Peyer's patch (tissue), 4 donors: ENCODE measurements at regions not wholly inside any gene's neighbourhood (a gene's known extent, or its start where the extent isn't known, plus 50 kb on each side); places are given as distances from the start of the nearest gene placed in this dataset.

Source experiments
- DNase-seq, 3 donors: peaks; one replicate each; pipeline ENCODE4 v3.0.0-alpha.2; 2017 to 2019
- H3K27ac ChIP-seq, 4 donors: fragments of 200-600 bp; sonication (generic); one replicate each; pipeline ENCODE4 v1.5.1; 2016 to 2019
- H3K27me3 ChIP-seq, 2 donors: fragments of 200-600 bp; sonication (generic); one replicate each; pipeline ENCODE4 v1.5.1; 2019
- H3K36me3 ChIP-seq, 3 donors: fragments of 200-600 bp; sonication (generic); one replicate each; pipeline ENCODE4 v1.5.1; 2016 to 2019
- H3K4me1 ChIP-seq, 4 donors: fragments of 200-600 bp; sonication (generic); one replicate each; pipeline ENCODE4 v1.5.1; 2016 to 2019
- H3K4me3 ChIP-seq, 4 donors: fragments of 200-600 bp; sonication (generic); 1 replicate in 3 of 4; 2 replicates in 1 of 4; pipeline ENCODE4 v1.5.1; 2016 to 2019; ENCODE audit warnings: mild to moderate bottlenecking in 1 of 4
- H3K9me3 ChIP-seq, 4 donors: fragments of 200-600 bp; sonication (generic); one replicate each; pipeline ENCODE4 v1.5.1; 2016 to 2019; ENCODE audit warnings: mild to moderate bottlenecking in 1 of 4
- POLR2A ChIP-seq, 2 donors: fragments of 450-650 bp; IDR thresholded peaks; one replicate each; pipeline ENCODE4 v1.5.1; 2017; ENCODE audit warnings: antibody characterized with exemption in 2 of 2, mild to moderate bottlenecking in 2 of 2, moderate library complexity in 2 of 2
- TF ChIP-seq, protein P1 (sequence below), 6 experiments: fragments of 450-650 bp in 4 of 6; fragments of 200-600 bp in 2 of 6; sonication (generic) in 1 of 6; IDR thresholded peaks; one replicate each; pipeline ENCODE4 v1.5.1; 2017 to 2019; ENCODE audit warnings: antibody characterized with exemption in 6 of 6, mild to moderate bottlenecking in 3 of 6, moderate library complexity in 1 of 6

DNA sequence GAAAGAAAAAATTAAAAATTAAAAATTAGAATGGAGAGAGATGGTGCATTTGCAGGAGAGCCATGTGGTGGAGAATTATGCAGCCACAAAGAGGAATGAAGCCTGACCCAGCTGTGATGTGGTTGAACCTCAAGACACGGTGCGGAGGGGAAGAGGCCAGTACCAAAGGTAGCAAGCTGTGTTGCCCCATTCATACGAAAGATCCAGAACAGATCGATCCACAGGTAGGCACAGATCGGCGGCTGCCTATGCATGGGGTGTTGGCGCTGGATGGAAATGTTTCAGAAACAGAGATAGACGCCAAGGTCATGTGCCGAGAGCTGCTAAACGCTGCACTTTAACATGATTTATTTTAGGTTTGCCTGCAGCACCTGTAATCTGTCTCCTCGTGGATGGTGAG lies 992.3 kb downstream of the BRD1 start:
- TF ChIP-seq POLR2A (IDR thresholded peaks at IDR 0.05) = no peak
- no peak for DNase-seq
- no peak overlapping the region for H3K4me3 ChIP-seq
- no peaks in the 10 kb centered on the region for H3K27me3 ChIP-seq
- H3K36me3 ChIP-seq = no peaks in the 10 kb centered on the region
- no peaks in the 10 kb centered on the region for H3K4me1 ChIP-seq
- no peaks in the 10 kb centered on the region for H3K9me3 ChIP-seq
- H3K27ac ChIP-seq = no peak overlapping the region

DNA sequence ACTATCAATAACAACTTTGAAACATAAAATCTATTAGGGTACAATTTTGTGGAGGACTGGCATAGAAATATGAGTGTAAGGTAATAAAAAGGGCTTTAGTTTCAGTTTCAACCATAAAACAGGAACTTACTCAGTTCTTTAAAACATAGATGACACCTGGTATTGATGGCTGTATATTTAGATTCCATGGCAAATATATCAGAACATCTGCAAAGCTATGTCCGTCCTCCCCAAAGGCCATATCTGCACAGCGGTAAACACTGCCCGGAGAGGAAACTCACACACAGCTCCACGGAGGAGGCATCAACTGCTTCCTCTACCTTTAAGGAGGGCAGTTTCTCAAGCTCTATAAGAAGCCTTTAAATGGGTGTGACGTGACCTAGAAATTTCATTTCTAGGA lies 993.3 kb downstream of the BRD1 start:
- Histone ChIP-seq H3K4me1 (no peaks in the 10 kb centered on the region), H3K9me3 (no peaks in the 10 kb centered on the region), H3K4me3 (no peak overlapping the region), H3K27me3 (no peaks in the 10 kb centered on the region), H3K27ac (no peak overlapping the region), H3K36me3 (no peaks in the 10 kb centered on the region)
- TF ChIP-seq POLR2A (IDR thresholded peaks at IDR 0.05) = no peak
- TF ChIP-seq, protein P1, sequence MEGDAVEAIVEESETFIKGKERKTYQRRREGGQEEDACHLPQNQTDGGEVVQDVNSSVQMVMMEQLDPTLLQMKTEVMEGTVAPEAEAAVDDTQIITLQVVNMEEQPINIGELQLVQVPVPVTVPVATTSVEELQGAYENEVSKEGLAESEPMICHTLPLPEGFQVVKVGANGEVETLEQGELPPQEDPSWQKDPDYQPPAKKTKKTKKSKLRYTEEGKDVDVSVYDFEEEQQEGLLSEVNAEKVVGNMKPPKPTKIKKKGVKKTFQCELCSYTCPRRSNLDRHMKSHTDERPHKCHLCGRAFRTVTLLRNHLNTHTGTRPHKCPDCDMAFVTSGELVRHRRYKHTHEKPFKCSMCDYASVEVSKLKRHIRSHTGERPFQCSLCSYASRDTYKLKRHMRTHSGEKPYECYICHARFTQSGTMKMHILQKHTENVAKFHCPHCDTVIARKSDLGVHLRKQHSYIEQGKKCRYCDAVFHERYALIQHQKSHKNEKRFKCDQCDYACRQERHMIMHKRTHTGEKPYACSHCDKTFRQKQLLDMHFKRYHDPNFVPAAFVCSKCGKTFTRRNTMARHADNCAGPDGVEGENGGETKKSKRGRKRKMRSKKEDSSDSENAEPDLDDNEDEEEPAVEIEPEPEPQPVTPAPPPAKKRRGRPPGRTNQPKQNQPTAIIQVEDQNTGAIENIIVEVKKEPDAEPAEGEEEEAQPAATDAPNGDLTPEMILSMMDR (IDR thresholded peaks at IDR 0.05) = no peak
- DNase-seq = no peak

DNA sequence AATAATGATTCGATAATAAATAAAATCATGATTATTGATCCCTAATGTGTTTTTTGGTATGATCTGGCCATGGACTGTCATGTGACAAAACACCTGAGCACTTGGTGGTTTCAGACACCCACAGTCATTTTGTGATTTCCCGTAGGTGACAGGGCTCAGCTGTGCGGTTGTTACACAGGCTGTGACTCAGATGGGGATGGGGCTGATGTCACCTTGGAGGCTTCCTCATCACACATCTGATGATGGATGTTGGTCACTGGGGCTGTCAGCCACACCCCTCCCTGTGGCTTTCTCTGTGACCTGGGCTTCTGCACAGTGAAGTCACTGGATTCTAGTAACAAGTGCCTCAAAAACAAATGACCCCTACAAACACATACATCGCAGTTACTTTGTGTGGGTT lies 995.1 kb downstream of the BRD1 start:
- Histone ChIP-seq H3K27me3 (no peaks in the 10 kb centered on the region), H3K4me1 (no peaks in the 10 kb centered on the region), H3K9me3 (no peaks in the 10 kb centered on the region), H3K36me3 (no peaks in the 10 kb centered on the region), H3K4me3 (no peak overlapping the region), H3K27ac (no peak overlapping the region)
- TF ChIP-seq POLR2A (IDR thresholded peaks at IDR 0.05) = no peak
- TF ChIP-seq, protein P1 (IDR thresholded peaks at IDR 0.05) = no peak
- DNase-seq = no peak

DNA sequence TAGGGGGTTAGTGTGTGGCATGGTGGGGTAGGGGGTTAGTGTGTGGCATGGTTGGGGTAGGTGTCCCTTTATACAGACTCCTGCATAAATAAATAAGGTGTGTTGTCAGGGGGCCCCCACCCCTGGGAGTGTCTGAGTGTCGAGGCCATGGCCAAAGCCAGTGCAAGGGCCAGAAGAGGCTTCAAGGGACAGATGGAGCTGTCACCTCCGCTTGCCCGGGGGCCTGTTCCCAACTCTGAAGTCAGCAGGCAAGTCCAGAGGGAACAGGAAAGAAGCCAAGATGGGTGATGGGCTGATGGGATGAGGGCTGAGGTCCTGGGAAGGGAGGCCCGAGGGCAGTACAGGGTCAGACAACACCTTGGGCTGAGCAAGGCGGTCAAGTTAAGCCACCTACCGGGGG lies 997.8 kb downstream of the BRD1 start:
- H3K36me3 ChIP-seq = no peaks in the 10 kb centered on the region
- DNase-seq = no peak
- no peaks in the 10 kb centered on the region for H3K27me3 ChIP-seq
- H3K4me3 ChIP-seq = no peak overlapping the region
- no peak for TF ChIP-seq POLR2A (IDR thresholded peaks at IDR 0.05)
- TF ChIP-seq, protein P1 (IDR thresholded peaks at IDR 0.05) = no peak
- H3K9me3 ChIP-seq = no peaks in the 10 kb centered on the region
- no peaks in the 10 kb centered on the region for H3K4me1 ChIP-seq
- H3K27ac ChIP-seq = no peak overlapping the region

DNA sequence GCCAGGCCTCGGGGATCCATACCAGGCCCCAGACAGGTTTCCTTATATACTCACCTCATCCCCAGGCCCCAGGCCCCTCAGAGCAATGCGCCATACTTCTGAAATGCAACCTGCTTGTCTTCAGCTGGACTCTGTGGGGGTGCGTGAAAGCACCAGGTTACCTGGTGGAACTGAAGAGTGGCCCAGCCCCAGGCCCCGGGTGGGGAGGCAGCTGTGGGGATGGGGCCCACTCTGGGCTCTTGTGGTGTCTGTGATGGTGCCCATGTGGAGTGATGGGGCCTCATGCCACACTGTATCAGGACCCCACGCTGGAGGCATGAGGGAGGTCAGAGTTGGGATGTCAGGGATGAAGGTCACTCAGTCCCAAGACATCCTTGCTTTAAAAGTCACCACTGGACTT lies 999.0 kb downstream of the BRD1 start:
- Histone ChIP-seq H3K9me3 (no peaks in the 10 kb centered on the region), H3K27ac (no peak overlapping the region), H3K4me3 (no peak overlapping the region), H3K27me3 (no peaks in the 10 kb centered on the region), H3K4me1 (no peaks in the 10 kb centered on the region), H3K36me3 (no peaks in the 10 kb centered on the region)
- peak in 2 of 3 donors; percentile 18 to 32 for DNase-seq
- no peak for TF ChIP-seq POLR2A (IDR thresholded peaks at IDR 0.05)
- TF ChIP-seq, protein P1 (IDR thresholded peaks at IDR 0.05) = no peak

DNA sequence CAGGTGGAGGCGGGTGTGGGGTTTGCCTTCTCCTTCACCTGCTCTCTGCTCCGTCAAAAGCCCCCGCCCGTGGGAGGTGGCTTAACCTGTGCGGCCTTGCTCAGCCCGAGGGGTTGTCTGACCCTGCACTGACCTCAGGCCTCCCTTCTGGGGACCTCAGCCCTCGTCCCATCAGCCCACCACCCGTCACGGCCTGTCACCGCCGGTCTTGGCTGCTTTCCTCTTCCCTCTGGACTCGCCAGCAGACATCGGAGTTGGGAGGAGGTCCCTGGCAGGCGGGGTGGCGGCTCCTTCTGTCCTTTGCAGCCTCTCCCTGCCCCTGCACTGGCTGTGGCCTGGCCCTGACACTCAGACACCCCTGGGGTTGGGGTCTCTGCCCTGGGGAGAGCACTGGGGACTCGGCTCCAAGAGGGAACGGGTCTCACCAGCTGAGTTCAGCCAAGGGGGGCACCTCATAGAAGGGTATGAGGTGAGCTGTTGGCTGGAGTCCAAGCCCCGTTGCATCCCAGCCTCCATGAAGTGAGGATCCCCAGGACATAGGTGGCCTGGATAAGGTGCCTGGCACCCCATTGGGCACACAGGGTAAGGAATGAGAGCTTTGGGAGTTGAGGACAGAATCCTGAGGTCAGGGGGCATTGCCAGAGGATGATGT lies 999.6 kb downstream of the BRD1 start:
- Histone ChIP-seq H3K9me3 (no peaks in the 10 kb centered on the region), H3K4me1 (no peaks in the 10 kb centered on the region), H3K27me3 (no peaks in the 10 kb centered on the region), H3K36me3 (no peaks in the 10 kb centered on the region), H3K27ac (no peak overlapping the region), H3K4me3 (no peak overlapping the region)
- peak in 2 of 3 donors; percentile 30 to 34 for DNase-seq
- no peak for TF ChIP-seq POLR2A (IDR thresholded peaks at IDR 0.05)
- TF ChIP-seq, protein P1 (IDR thresholded peaks at IDR 0.05) = no peak
